Stimulated activated memory B cell treated with anti-CD40 and anti-IgM and Interleukin-4, amounts not matched to agents 10 μg/mL and 1 μg/mL and 100 μg/mL, for 72 hours (primary cell): ENCODE measurements at regions not wholly inside any gene's neighbourhood (a gene's known extent, or its start where the extent isn't known, plus 50 kb on each side); places are given as distances from the start of the nearest gene placed in this dataset.

Experiments used
- ATAC-seq: fragments of 150-1000 bp; cut with Tn5 transposase; 2 replicates; pipeline ENCODE4 v1.10.0; 2021
- H3K27ac Mint-ChIP-seq: one replicate; pipeline ENCODE4 v1.8.0; 2022; ENCODE audit warnings: mild to moderate bottlenecking, mixed read lengths
- H3K27me3 Mint-ChIP-seq: one replicate; pipeline ENCODE4 v1.8.0; 2022; ENCODE audit warnings: mixed read lengths
- H3K36me3 Mint-ChIP-seq: one replicate; pipeline ENCODE4 v1.8.0; 2022; ENCODE audit warnings: mixed read lengths
- H3K4me1 Mint-ChIP-seq: one replicate; pipeline ENCODE4 v1.8.0; 2022; ENCODE audit warnings: mixed read lengths
- H3K4me3 Mint-ChIP-seq: one replicate; pipeline ENCODE4 v1.8.0; 2022; ENCODE audit warnings: mild to moderate bottlenecking, moderate library complexity, mixed read lengths
- H3K9me3 Mint-ChIP-seq: one replicate; pipeline ENCODE4 v1.8.0; 2022; ENCODE audit warnings: mixed read lengths

- H3K27me3 Mint-ChIP-seq, result no peaks in the 10 kb centered on the region
- H3K4me3 Mint-ChIP-seq, result no peak overlapping the region
- H3K27ac Mint-ChIP-seq, result no peak overlapping the region
- H3K9me3 Mint-ChIP-seq, result no peaks in the 10 kb centered on the region
- peaks cover 41% of the 10 kb centered on the region for H3K4me1 Mint-ChIP-seq
- no peak for ATAC-seq
- H3K36me3 Mint-ChIP-seq, result no peaks in the 10 kb centered on the region
These were observed 197.9 kb upstream of the NUDT4 start for GRCh38 chr12:93179792-93180191.

- H3K27ac Mint-ChIP-seq, result no peak overlapping the region
- no peaks in the 10 kb centered on the region for H3K27me3 Mint-ChIP-seq
- peaks cover 49% of the 10 kb centered on the region for H3K4me1 Mint-ChIP-seq
- H3K9me3 Mint-ChIP-seq, result no peaks in the 10 kb centered on the region
- H3K4me3 Mint-ChIP-seq, result no peak overlapping the region
- H3K36me3 Mint-ChIP-seq, result no peaks in the 10 kb centered on the region
- ATAC-seq, result no peak
These were observed 197.2 kb upstream of the NUDT4 start for GRCh38 chr12:93180566-93180965.

- Mint-ChIP-seq H3K27ac (peak overlapping the region; percentile 81), H3K4me1 (peaks cover 51% of the 10 kb centered on the region), H3K36me3 (no peaks in the 10 kb centered on the region), H3K4me3 (no peak overlapping the region), H3K27me3 (no peaks in the 10 kb centered on the region), H3K9me3 (no peaks in the 10 kb centered on the region)
- ATAC-seq, result no peak
These were observed 196.2 kb upstream of the NUDT4 start for GRCh38 chr12:93181409-93181965.

- H3K27ac Mint-ChIP-seq, result peak overlapping the region; percentile 89
- H3K4me3 Mint-ChIP-seq, result peak overlapping the region; percentile 25
- ATAC-seq, result peak; percentile 95
- H3K27me3 Mint-ChIP-seq, result no peaks in the 10 kb centered on the region
- H3K4me1 Mint-ChIP-seq, result peaks cover 51% of the 10 kb centered on the region
- H3K36me3 Mint-ChIP-seq, result no peaks in the 10 kb centered on the region
- no peaks in the 10 kb centered on the region for H3K9me3 Mint-ChIP-seq
These were observed 193.6 kb upstream of the NUDT4 start for GRCh38 chr12:93183940-93184671.

- ATAC-seq, result no peak
- H3K27ac Mint-ChIP-seq, result peak overlapping the region; percentile 89
These were observed 192.9 kb upstream of the NUDT4 start for GRCh38 chr12:93184672-93185368.

GRCh38 chr12:93185369-93185741 lies 192.4 kb upstream of the NUDT4 start:
- peak overlapping the region; percentile 89 for H3K27ac Mint-ChIP-seq

More at GRCh38 chr12:93184672-93185368, 192.9 kb upstream of the NUDT4 start:
- Mint-ChIP-seq H3K4me3 (no peak overlapping the region), H3K4me1 (peaks cover 51% of the 10 kb centered on the region), H3K27me3 (no peaks in the 10 kb centered on the region), H3K36me3 (no peaks in the 10 kb centered on the region), H3K9me3 (no peaks in the 10 kb centered on the region)

GRCh38 chr12:93186131-93186530 lies 191.6 kb upstream of the NUDT4 start:
- H3K27ac Mint-ChIP-seq, result peak overlapping the region; percentile 89
- ATAC-seq, result no peak

More at GRCh38 chr12:93185369-93185741, 192.4 kb upstream of the NUDT4 start:
- no peak overlapping the region for H3K4me3 Mint-ChIP-seq
- H3K27me3 Mint-ChIP-seq, result no peaks in the 10 kb centered on the region
- ATAC-seq, result no peak
- H3K9me3 Mint-ChIP-seq, result no peaks in the 10 kb centered on the region
- H3K4me1 Mint-ChIP-seq, result peaks cover 51% of the 10 kb centered on the region
- no peaks in the 10 kb centered on the region for H3K36me3 Mint-ChIP-seq

GRCh38 chr12:93186621-93187020 lies 191.1 kb upstream of the NUDT4 start:
- no peaks in the 10 kb centered on the region for H3K27me3 Mint-ChIP-seq
- ATAC-seq, result no peak
- H3K36me3 Mint-ChIP-seq, result no peaks in the 10 kb centered on the region
- H3K9me3 Mint-ChIP-seq, result no peaks in the 10 kb centered on the region
- peaks cover 38% of the 10 kb centered on the region for H3K4me1 Mint-ChIP-seq
- peak overlapping the region; percentile 89 for H3K27ac Mint-ChIP-seq
- H3K4me3 Mint-ChIP-seq, result no peak overlapping the region

More at GRCh38 chr12:93186131-93186530, 191.6 kb upstream of the NUDT4 start:
- no peaks in the 10 kb centered on the region for H3K27me3 Mint-ChIP-seq
- peaks cover 43% of the 10 kb centered on the region for H3K4me1 Mint-ChIP-seq
- H3K4me3 Mint-ChIP-seq, result no peak overlapping the region
- H3K9me3 Mint-ChIP-seq, result no peaks in the 10 kb centered on the region
- no peaks in the 10 kb centered on the region for H3K36me3 Mint-ChIP-seq

- peaks cover under 1% of the 10 kb centered on the region for H3K4me1 Mint-ChIP-seq
- H3K9me3 Mint-ChIP-seq, result peaks cover 5% of the 10 kb centered on the region
- H3K4me3 Mint-ChIP-seq, result no peak overlapping the region
- no peak overlapping the region for H3K27ac Mint-ChIP-seq
- peaks cover 11% of the 10 kb centered on the region for H3K36me3 Mint-ChIP-seq
- no peak for ATAC-seq
- no peaks in the 10 kb centered on the region for H3K27me3 Mint-ChIP-seq
These were observed 186.3 kb upstream of the NUDT4 start for GRCh38 chr12:93191423-93191822.

- Mint-ChIP-seq H3K27ac (no peak overlapping the region), H3K9me3 (peaks cover 5% of the 10 kb centered on the region), H3K36me3 (peaks cover 11% of the 10 kb centered on the region), H3K27me3 (no peaks in the 10 kb centered on the region), H3K4me1 (no peaks in the 10 kb centered on the region), H3K4me3 (no peak overlapping the region)
- ATAC-seq, result no peak
These were observed 185.8 kb upstream of the NUDT4 start for GRCh38 chr12:93191956-93192355.

- Mint-ChIP-seq H3K4me3 (no peak overlapping the region), H3K27ac (no peak overlapping the region), H3K4me1 (no peaks in the 10 kb centered on the region), H3K36me3 (peaks cover 11% of the 10 kb centered on the region), H3K9me3 (peaks cover 5% of the 10 kb centered on the region), H3K27me3 (peaks cover 3% of the 10 kb centered on the region)
- ATAC-seq, result no peak
These were observed 184.8 kb upstream of the NUDT4 start for GRCh38 chr12:93192878-93193277.

- H3K36me3 Mint-ChIP-seq, result peaks cover 11% of the 10 kb centered on the region
- peaks cover 5% of the 10 kb centered on the region for H3K9me3 Mint-ChIP-seq
- H3K4me3 Mint-ChIP-seq, result no peak overlapping the region
- peaks cover 13% of the 10 kb centered on the region for H3K4me1 Mint-ChIP-seq
- no peak for ATAC-seq
- peaks cover 7% of the 10 kb centered on the region for H3K27me3 Mint-ChIP-seq
- no peak overlapping the region for H3K27ac Mint-ChIP-seq
These were observed 182.2 kb upstream of the NUDT4 start for GRCh38 chr12:93195511-93195910.

GRCh38 chr12:93197067-93197593 lies 180.6 kb upstream of the NUDT4 start:
- ATAC-seq, result no peak
- Mint-ChIP-seq H3K4me3 (no peak overlapping the region), H3K4me1 (peaks cover 21% of the 10 kb centered on the region), H3K9me3 (peaks cover 8% of the 10 kb centered on the region), H3K27me3 (peaks cover 7% of the 10 kb centered on the region), H3K27ac (no peak overlapping the region), H3K36me3 (peaks cover 11% of the 10 kb centered on the region)

- peaks cover 26% of the 10 kb centered on the region for H3K4me1 Mint-ChIP-seq
- no peak overlapping the region for H3K4me3 Mint-ChIP-seq
- peaks cover 11% of the 10 kb centered on the region for H3K36me3 Mint-ChIP-seq
- peaks cover 7% of the 10 kb centered on the region for H3K27me3 Mint-ChIP-seq
- ATAC-seq, result no peak
- H3K9me3 Mint-ChIP-seq, result peaks cover 11% of the 10 kb centered on the region
- H3K27ac Mint-ChIP-seq, result no peak overlapping the region
These were observed 179.6 kb upstream of the NUDT4 start for GRCh38 chr12:93198086-93198485.

GRCh38 chr12:93199831-93200236 lies 177.9 kb upstream of the NUDT4 start:
- H3K27me3 Mint-ChIP-seq, result peaks cover 7% of the 10 kb centered on the region
- H3K36me3 Mint-ChIP-seq, result peaks cover 2% of the 10 kb centered on the region
- ATAC-seq, result no peak
- H3K27ac Mint-ChIP-seq, result peak overlapping the region; percentile 62
- no peak overlapping the region for H3K4me3 Mint-ChIP-seq
- H3K9me3 Mint-ChIP-seq, result peaks cover 6% of the 10 kb centered on the region
- peaks cover 26% of the 10 kb centered on the region for H3K4me1 Mint-ChIP-seq
